Natural killer cell treated with Interleukin-12 subunit alpha and Interleukin-12 subunit beta and Interleukin-15 and Interleukin-18, amount 100 ng/mL, for 72 hours (primary cell): ENCODE measurements at regions not wholly inside any gene's neighbourhood (a gene's known extent, or its start where the extent isn't known, plus 50 kb on each side); places are given as distances from the start of the nearest gene placed in this dataset.
"Not testable (repeated sequence)": the region's sequence is repeated elsewhere in the genome, so short reads cannot be mapped to it uniquely, and the experiment has no call there.

Source experiments
- ATAC-seq, 2 donors: fragments of 150-1000 bp; cut with Tn5 transposase in 1 of 2; sonication (Bioruptor Pico), chemical (Tn5 transposase) in 1 of 2; 2 replicates each; pipeline ENCODE4 v1.10.0; 2021
- DNase-seq: peaks from one replicate; pipeline ENCODE4 v3.0.0; 2022; ENCODE audit warnings: low spot score
- H3K27ac Mint-ChIP-seq, 2 donors: 1 replicate in 1 of 2; 2 replicates in 1 of 2; pipeline ENCODE4 v1.8.0; 2022; ENCODE audit warnings: mixed read lengths in 2 of 2, mild to moderate bottlenecking in 1 of 2, moderate library complexity in 1 of 2
- H3K27me3 Mint-ChIP-seq, 2 donors: 1 replicate in 1 of 2; 2 replicates in 1 of 2; pipeline ENCODE4 v1.8.0; 2022; ENCODE audit warnings: mixed read lengths in 2 of 2
- H3K36me3 Mint-ChIP-seq: one replicate; pipeline ENCODE4 v1.8.0; 2022; ENCODE audit warnings: mixed read lengths
- H3K4me1 Mint-ChIP-seq, 2 donors: 1 replicate in 1 of 2; 2 replicates in 1 of 2; pipeline ENCODE4 v1.8.0; 2022; ENCODE audit warnings: low read depth in 2 of 2, mixed read lengths in 2 of 2, mild to moderate bottlenecking in 1 of 2
- H3K4me3 Mint-ChIP-seq: one replicate; pipeline ENCODE4 v1.8.0; 2022; ENCODE audit warnings: mixed read lengths
- H3K9me3 Mint-ChIP-seq: 2 replicates; pipeline ENCODE4 v1.8.0; 2022; ENCODE audit warnings: mixed read lengths

DNA sequence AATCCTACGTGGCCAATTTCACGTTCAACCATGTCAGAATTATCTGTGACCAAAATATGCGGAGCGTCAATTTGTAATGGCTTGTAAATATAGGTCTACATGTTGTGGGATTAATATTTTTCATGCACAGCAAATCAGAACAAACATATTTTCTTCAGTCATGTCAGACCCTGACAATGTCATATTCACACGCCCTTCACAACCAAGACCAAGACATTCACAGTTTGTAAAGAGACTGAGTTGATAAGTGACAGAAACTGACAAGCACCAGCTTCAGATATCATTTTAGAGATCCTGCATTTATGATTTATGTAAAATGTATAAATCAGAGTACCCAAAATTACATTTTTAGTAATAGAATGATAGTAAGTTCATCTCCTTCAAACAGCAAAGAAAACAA lies 57.3 kb upstream of the NOVA1 start:
- no peak overlapping the region for H3K4me3 Mint-ChIP-seq
- H3K36me3 Mint-ChIP-seq: no peaks in the 10 kb centered on the region
- no peak overlapping the region for H3K27ac Mint-ChIP-seq
- no peaks in the 10 kb centered on the region for H3K27me3 Mint-ChIP-seq
- DNase-seq (no peak), ATAC-seq (no peak)
- H3K4me1 Mint-ChIP-seq: no peaks in the 10 kb centered on the region
- H3K9me3 Mint-ChIP-seq: peaks cover under 1% of the 10 kb centered on the region

DNA sequence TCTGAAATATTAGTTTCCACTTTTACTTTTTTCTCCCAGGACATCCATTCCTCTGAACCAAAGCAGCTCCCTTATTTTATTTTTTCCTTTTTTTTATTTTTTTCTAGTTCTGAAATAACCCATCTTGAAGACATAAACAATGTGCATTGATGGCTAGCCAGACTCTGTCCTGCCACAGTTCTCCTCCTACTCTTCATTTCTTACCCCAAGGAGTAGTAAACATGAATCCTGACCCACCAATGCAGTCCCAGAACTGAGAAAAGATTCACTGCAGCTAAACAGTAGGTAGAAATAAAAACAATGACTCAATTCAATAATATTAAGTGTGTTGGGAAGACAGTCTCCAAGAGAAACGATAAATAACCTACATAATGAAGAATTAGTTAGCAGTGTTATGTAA lies 65.7 kb upstream of the NOVA1 start:
- Mint-ChIP-seq H3K9me3 (peaks cover 26% of the 10 kb centered on the region), H3K36me3 (peaks cover 7% of the 10 kb centered on the region), H3K4me3 (no peak overlapping the region), H3K27ac (no peak overlapping the region), H3K4me1 (no peaks in the 10 kb centered on the region), H3K27me3 (no peaks in the 10 kb centered on the region)
- DNase-seq: no peak
- ATAC-seq: no peak

DNA sequence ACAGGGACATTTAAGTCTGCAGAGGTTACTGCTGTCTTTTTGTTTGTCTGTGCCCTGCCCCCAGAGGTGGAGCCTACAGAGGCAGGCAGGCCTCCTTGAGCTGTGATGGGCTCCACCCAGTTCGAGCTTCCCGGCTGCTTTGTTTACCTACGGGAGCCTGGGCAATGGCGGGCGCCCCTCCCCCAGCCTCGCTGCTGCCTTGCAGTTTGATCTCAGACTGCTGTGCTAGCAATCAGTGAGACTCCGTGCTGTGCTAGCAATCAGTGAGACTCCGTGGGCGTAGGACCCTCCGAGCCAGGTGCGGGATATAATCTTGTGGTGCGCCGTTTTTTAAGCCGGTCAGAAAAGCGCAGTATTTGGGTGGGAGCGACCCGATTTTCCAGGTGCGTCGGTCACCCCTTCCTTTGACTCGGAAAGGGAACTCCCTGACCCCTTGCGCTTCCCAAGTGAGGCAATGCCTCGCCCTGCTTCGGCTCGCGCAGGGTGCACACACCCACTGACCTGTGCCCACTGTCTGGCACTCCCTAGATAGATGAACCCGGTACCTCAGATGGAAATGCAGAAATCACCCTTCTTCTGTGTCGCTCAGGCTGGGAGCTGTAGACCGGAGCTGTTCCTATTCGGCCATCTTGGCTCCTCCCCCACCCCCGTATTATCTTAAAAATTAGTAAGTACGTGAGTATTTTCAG lies 81.0 kb upstream of the NOVA1 start:
- peaks cover 20% of the 10 kb centered on the region for H3K36me3 Mint-ChIP-seq
- H3K4me1 Mint-ChIP-seq, DNase-seq, ATAC-seq, H3K27me3 Mint-ChIP-seq, H3K4me3 Mint-ChIP-seq, H3K9me3 Mint-ChIP-seq, H3K27ac Mint-ChIP-seq: not testable (repeated sequence)

DNA sequence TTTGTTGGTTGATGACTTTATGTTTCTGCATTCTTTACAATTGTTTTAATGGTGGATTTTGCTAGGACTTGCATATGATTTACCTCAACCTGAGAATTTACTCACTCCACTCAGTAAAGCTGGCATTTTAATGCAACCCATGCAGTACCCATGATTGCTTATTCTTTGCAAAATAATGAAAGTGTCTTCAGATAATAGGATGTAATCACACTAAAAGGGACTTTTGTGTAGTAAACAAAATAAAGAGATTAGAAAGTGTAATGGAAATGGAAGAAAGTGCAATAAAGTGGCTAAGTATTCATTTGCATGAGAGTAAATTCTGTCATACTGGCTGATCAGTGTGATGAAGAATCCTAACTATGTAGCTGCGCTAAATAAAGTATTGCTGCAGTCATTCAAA lies 87.6 kb upstream of the NOVA1 start:
- peaks cover 10% of the 10 kb centered on the region for H3K9me3 Mint-ChIP-seq
- ATAC-seq (no peak), DNase-seq (no peak)
- H3K4me3 Mint-ChIP-seq: no peak overlapping the region
- no peak overlapping the region for H3K27ac Mint-ChIP-seq
- no peaks in the 10 kb centered on the region for H3K27me3 Mint-ChIP-seq
- no peaks in the 10 kb centered on the region for H3K4me1 Mint-ChIP-seq
- peaks cover 11% of the 10 kb centered on the region for H3K36me3 Mint-ChIP-seq

DNA sequence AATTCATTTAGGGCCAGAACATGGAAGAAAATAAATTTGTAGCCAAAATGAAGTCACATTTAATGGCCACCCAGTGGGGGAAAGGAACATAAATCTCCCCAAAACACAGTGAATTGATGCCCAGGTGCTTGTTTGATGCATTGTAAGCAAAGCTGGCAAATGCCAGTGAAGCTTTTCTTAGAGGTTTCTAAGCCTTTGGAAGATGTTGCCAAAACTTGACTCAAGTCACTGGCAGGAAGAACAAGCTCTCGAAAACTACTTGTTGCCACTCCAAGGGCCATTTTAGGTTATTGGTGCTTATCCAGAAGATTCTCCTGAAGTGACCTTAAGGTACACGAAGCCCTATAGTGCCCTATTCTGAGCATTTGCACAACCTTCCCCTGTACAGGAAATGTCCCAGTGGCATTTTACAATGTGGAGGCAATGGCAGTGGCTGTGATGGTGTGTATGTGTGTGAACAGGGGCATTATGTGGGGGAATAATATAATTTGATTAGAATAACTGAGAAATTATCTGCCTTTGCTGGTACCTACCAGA lies 89.5 kb upstream of the NOVA1 start:
- H3K9me3 Mint-ChIP-seq: peaks cover 12% of the 10 kb centered on the region

DNA sequence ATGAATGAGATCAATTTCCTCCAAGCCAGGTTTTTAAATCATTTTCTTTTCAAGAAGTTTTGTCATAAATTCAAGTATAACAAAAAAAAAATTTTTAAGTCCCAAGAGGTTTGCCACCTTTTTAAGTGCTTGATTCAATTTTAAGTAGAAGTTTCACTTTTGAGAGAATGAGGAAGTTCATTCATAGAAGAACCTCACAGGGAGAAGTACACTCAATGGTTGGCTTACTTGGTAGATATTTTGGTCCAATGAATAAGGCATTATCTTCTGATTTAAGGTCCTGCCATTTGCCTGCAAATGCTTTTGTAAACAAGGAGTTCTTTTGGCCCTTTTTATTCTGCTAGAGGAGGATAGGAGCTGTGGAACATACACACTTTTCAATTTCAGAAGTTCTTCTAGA lies 96.7 kb upstream of the NOVA1 start:
- Mint-ChIP-seq H3K9me3 (peaks cover 16% of the 10 kb centered on the region), H3K4me1 (no peaks in the 10 kb centered on the region), H3K27ac (no peak overlapping the region)

More for the DNA sequence above, 89.5 kb upstream of the NOVA1 start:
- Mint-ChIP-seq H3K27me3 (no peaks in the 10 kb centered on the region), H3K4me3 (no peak overlapping the region), H3K36me3 (peaks cover 6% of the 10 kb centered on the region), H3K4me1 (no peaks in the 10 kb centered on the region), H3K27ac (no peak overlapping the region)
- no peak for DNase-seq
- ATAC-seq: no peak

DNA sequence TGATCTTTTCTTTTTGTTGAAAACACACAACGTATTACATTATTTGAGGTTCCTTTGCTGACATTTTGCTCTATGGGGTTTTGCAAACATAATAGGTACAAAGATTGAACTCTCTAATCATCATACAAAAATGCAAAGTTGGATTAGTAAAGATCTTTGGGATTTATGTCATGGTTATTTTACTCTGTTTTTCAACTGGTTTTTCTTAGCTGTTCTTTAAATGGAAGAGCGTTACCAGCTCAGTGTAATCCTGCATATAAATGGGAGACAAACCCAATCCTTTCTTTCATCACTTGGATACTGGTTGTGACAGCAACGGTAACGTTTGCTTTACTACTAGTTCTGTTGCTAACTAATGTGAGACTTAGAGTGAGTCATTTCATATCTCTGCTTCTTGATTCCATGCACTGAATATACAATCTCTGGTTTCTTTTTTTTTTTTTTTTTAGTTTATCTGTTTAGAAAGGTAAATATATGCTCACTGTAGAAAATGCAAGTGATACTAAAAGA lies 104.9 kb upstream of the NOVA1 start:
- ATAC-seq: no peak
- peaks cover 7% of the 10 kb centered on the region for H3K9me3 Mint-ChIP-seq
- no peak overlapping the region for H3K27ac Mint-ChIP-seq
- no peaks in the 10 kb centered on the region for H3K27me3 Mint-ChIP-seq
- H3K4me1 Mint-ChIP-seq: no peaks in the 10 kb centered on the region
- H3K36me3 Mint-ChIP-seq: no peaks in the 10 kb centered on the region
- DNase-seq: no peak
- H3K4me3 Mint-ChIP-seq: no peak overlapping the region

More for the DNA sequence above, 96.7 kb upstream of the NOVA1 start:
- no peak for ATAC-seq
- H3K36me3 Mint-ChIP-seq: no peaks in the 10 kb centered on the region
- H3K4me3 Mint-ChIP-seq: no peak overlapping the region
- DNase-seq: no peak
- H3K27me3 Mint-ChIP-seq: no peaks in the 10 kb centered on the region

DNA sequence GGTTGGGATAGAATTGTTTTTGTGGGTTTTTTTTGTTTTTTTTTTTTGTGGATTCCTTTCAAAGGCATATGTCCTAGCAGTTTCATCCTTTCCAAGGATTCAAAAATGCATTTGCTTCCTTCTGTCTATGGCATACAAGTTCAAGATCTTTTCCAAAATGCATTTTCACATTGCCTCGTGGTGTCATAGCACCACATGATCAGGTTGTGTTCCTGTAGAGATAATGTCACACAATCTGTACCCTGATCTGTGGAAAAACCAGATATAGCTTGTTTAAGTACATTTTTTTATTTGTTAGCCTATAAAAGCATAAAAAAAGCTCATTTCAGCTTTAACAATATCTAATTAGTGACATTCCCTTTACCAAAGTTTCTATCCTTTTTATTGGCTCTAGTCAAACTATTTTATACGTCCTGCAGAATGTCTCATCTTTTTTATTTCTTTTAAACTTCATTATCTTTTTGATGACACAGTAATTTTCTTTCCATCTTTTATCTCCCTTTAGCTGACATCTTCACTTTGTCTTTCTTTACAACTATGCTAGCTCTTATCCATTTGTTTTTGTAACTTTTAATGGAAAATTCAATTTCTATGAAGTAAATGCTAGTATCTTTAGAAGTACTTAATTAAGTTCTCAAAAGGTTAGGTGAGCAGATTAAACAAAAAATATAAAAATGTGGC lies 106.0 kb upstream of the NOVA1 start:
- Mint-ChIP-seq H3K27me3 (no peaks in the 10 kb centered on the region), H3K4me1 (no peaks in the 10 kb centered on the region), H3K27ac (no peak overlapping the region), H3K4me3 (no peak overlapping the region), H3K36me3 (no peaks in the 10 kb centered on the region), H3K9me3 (peaks cover 4% of the 10 kb centered on the region)
- no peak for ATAC-seq
- no peak for DNase-seq

DNA sequence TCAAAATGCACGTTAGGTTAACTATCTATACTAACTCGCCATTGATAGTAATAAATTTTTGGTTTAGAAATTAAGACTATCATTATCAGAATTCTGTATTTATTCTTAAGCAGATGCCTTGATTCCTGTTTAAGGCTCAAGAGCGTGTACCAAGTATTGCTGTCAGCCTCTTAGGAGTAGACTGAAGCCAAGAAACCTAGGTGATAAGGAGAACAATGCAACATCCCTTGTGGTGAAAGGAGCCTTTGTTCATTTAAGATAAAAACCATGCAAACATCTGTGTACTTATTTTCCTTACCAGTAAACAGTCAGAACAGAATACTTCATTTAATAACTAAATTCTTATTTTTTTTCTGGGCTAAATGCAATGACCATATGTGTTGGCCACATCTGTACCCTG lies 109.4 kb upstream of the NOVA1 start:
- DNase-seq: no peak
- Mint-ChIP-seq H3K27ac (no peak overlapping the region), H3K36me3 (no peaks in the 10 kb centered on the region), H3K27me3 (no peaks in the 10 kb centered on the region), H3K4me1 (no peaks in the 10 kb centered on the region), H3K4me3 (no peak overlapping the region), H3K9me3 (peaks cover 16% of the 10 kb centered on the region)
- ATAC-seq: no peak

DNA sequence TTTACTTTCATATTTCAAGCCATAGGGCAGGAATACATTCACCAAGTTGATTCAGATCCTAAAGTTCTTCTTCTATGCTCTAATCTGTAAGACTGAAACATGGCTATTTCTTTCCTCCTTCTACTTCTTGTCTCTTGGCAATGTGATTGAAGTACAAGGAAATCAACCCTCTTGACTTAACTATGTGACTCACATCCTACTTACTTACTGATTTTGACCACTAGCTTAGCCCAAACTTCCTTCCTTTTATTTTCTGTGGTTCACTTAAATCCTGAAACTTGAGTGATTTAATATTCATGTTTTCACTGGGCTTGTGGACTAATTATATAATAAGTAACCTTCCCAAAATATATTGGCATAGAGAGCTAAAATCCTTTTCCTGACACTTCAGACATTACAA lies 111.2 kb upstream of the NOVA1 start:
- Mint-ChIP-seq H3K36me3 (peaks cover 6% of the 10 kb centered on the region), H3K27me3 (no peaks in the 10 kb centered on the region), H3K9me3 (peaks cover 15% of the 10 kb centered on the region), H3K4me3 (no peak overlapping the region), H3K4me1 (no peaks in the 10 kb centered on the region), H3K27ac (no peak overlapping the region)
- ATAC-seq (no peak), DNase-seq (no peak)

DNA sequence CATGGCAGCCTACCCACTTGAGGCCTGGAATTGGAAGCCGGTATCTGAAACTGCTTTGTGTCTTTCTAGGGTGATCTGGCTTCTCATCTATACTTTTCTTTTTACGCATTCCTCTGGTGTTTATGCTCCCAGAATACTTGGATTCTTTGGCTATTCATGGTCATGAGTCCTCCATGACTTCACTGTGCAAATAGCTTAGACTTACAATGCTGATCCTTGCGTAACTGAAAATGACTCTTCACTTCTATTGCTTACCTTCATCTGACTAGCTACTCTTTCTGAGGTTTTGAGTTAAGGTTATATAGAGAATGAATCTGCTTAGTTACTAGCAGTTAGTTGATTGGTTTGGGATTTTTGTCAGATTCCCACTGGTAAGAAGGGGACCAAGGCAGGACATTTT lies 121.7 kb upstream of the NOVA1 start:
- Mint-ChIP-seq H3K4me1 (no peaks in the 10 kb centered on the region), H3K27me3 (no peaks in the 10 kb centered on the region), H3K4me3 (no peak overlapping the region), H3K9me3 (peaks cover 20% of the 10 kb centered on the region), H3K36me3 (peaks cover 8% of the 10 kb centered on the region), H3K27ac (no peak overlapping the region)
- DNase-seq: no peak
- no peak for ATAC-seq

DNA sequence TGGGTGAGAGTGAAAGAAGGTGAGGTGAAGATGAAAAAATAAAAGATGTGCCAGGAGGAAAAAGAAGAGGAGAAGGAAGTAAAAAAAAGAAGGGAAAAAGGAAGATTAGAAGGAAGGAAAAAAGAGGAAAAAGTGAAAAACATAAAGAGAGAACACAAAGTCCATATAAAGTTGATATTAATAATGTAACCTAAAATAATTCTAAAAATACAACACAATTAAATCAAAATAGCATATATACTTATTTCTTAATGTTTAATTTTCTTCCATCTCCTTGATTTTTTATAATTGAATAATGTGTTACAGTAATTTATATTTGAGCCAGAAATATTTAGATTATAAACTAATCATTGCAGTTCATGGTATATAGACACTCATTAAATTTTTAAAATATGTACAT lies 124.4 kb upstream of the NOVA1 start:
- Mint-ChIP-seq H3K27me3 (no peaks in the 10 kb centered on the region), H3K36me3 (peaks cover 10% of the 10 kb centered on the region), H3K27ac (no peak overlapping the region), H3K9me3 (peaks cover 17% of the 10 kb centered on the region), H3K4me1 (no peaks in the 10 kb centered on the region), H3K4me3 (no peak overlapping the region)
- no peak for ATAC-seq
- DNase-seq: no peak

DNA sequence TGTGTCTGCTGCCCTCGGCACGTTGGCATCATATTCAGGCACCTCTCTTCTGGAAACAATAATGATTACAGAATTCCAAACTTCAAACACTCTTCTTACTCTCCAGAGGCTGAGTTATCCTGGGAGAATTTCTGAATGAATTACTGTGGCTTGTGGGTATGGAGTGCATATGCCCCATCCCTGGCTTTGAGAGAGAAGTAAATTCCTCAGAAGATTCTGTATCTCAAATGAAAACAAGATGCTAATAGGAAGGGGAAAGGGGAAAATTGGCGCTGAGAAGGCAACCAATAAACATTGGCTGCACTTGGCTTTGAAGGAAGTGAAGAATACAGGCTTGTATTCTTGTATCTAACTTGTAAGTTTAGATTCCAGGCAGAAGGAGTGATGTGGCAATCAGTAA lies 132.0 kb upstream of the NOVA1 start:
- ATAC-seq (no peak), DNase-seq (no peak)
- H3K27ac Mint-ChIP-seq: no peak overlapping the region
- H3K4me3 Mint-ChIP-seq: no peak overlapping the region
- peaks cover 9% of the 10 kb centered on the region for H3K9me3 Mint-ChIP-seq
- peaks cover 6% of the 10 kb centered on the region for H3K36me3 Mint-ChIP-seq
- no peaks in the 10 kb centered on the region for H3K27me3 Mint-ChIP-seq
- no peaks in the 10 kb centered on the region for H3K4me1 Mint-ChIP-seq

DNA sequence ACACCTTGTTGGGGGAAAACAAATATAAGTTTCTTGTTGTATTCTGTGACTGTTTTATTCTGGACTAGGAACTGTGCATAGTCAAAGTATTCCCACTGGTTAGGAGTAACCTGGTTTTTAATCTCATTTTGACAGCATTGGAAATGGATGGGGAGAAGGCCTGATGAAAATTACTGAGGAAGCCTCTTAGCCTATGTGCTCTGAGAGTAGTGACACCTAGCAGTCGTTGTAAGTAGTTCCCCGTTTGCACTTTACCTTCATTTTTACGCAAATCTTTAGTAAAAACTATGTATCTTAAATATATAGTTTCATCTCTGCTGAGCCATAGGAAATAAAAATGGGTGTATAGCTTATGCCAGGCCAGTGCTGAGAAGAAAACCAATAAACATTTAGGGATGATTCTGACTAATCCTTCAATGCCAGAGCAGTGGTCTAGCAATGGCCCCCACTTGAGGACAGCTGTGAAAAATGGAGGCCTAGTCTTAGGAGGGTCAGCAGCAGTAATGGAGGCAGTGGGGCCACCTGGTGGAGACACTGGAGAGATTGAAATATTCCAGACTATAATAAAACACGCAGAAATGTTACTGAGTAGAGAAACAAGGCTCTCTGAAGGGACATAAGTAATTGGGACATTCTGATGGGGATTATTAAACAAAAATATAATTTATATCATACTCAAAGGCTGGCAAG lies 133.2 kb upstream of the NOVA1 start:
- no peaks in the 10 kb centered on the region for H3K27me3 Mint-ChIP-seq
- H3K36me3 Mint-ChIP-seq: peaks cover 5% of the 10 kb centered on the region
- H3K4me1 Mint-ChIP-seq: no peaks in the 10 kb centered on the region
- no peak overlapping the region for H3K4me3 Mint-ChIP-seq
- no peak overlapping the region for H3K27ac Mint-ChIP-seq
- peaks cover 12% of the 10 kb centered on the region for H3K9me3 Mint-ChIP-seq
- ATAC-seq (no peak), DNase-seq (no peak)
